ENCODE measurements at regions not wholly inside any gene's neighbourhood (a gene's known extent, or its start where the extent isn't known, plus 50 kb on each side); places are given as distances from the start of the nearest gene placed in this dataset.

DNA sequence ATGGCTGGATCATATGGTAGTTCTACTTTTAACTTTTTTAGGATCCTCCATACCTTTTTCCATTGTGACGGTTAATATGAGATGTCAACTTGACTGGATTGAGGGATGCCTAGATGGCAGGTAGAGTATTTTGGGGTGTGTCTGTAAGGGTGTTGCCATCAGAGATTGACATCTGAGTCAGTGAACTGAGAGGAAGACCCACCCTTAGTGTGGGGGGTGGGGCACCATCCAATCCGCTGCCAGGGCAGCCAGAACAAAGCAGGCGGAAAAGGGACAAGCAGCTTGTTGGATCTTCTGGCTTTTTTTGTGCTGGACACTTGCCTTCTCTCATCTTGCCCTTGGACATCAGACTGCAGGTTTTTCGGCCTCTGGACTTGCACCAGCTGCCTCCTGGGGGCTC is 168.5 kb upstream of the CXCL13 start:
- TF ChIP-seq, protein P1, sequence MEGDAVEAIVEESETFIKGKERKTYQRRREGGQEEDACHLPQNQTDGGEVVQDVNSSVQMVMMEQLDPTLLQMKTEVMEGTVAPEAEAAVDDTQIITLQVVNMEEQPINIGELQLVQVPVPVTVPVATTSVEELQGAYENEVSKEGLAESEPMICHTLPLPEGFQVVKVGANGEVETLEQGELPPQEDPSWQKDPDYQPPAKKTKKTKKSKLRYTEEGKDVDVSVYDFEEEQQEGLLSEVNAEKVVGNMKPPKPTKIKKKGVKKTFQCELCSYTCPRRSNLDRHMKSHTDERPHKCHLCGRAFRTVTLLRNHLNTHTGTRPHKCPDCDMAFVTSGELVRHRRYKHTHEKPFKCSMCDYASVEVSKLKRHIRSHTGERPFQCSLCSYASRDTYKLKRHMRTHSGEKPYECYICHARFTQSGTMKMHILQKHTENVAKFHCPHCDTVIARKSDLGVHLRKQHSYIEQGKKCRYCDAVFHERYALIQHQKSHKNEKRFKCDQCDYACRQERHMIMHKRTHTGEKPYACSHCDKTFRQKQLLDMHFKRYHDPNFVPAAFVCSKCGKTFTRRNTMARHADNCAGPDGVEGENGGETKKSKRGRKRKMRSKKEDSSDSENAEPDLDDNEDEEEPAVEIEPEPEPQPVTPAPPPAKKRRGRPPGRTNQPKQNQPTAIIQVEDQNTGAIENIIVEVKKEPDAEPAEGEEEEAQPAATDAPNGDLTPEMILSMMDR (IDR thresholded peaks at IDR 0.05): no peak
- TF ChIP-seq POLR2A (IDR thresholded peaks at IDR 0.05): no peak

All from vagina (tissue), 2 donors.